ENCODE measurements at regions not wholly inside any gene's neighbourhood (a gene's known extent, or its start where the extent isn't known, plus 50 kb on each side); places are given as distances from the start of the nearest gene placed in this dataset.

- TF ChIP-seq CTCF (conservative IDR thresholded peaks at IDR 0.05; ENCODE audit: low read depth in 2 of 2) = no peak
Observed at GRCh38 chr9:65437724-65438123, 152.7 kb upstream of the FOXD4L5 start (continued).

- ATAC-seq = no peak
- peaks cover 13% of the 10 kb centered on the region for H3K27me3 Mint-ChIP-seq (ENCODE audit: insufficient read depth, low read depth, poor library complexity)
- no peaks in the 10 kb centered on the region for H3K4me1 Mint-ChIP-seq
- H3K27ac ChIP-seq (ENCODE audit: low read depth) = no peak overlapping the region
- H3K79me2 ChIP-seq (replicated peaks; ENCODE audit: insufficient read depth) = no peaks in the 10 kb centered on the region
- peaks cover 62% of the 10 kb centered on the region for H3K36me3 Mint-ChIP-seq (ENCODE audit: low read depth)
- H3F3A ChIP-seq (replicated peaks; ENCODE audit: low read depth) = peaks cover 9% of the 10 kb centered on the region; the same call in 1 of the 2 replicates
- H3K9me3 Mint-ChIP-seq = peaks cover 100% of the 10 kb centered on the region
- H4K20me1 ChIP-seq (replicated peaks; ENCODE audit: insufficient read depth) = no peaks in the 10 kb centered on the region
- H3K4me3 ChIP-seq = no peak overlapping the region
- no peaks in the 10 kb centered on the region for H3K9me2 ChIP-seq (ENCODE audit: insufficient read depth)
- no peak overlapping the region for H3K27ac Mint-ChIP-seq
- no peaks in the 10 kb centered on the region for H3K27me3 ChIP-seq (ENCODE audit: insufficient read depth)
- H3K4me3 Mint-ChIP-seq = no peak overlapping the region
- no peak overlapping the region for H3K4me2 ChIP-seq
- no peak for DNase-seq (ENCODE audit: low spot score)
- H3K4me1 ChIP-seq (ENCODE audit: insufficient read depth) = no peaks in the 10 kb centered on the region
- H2AFZ ChIP-seq = no peak overlapping the region
- no peaks in the 10 kb centered on the region for H3K36me3 ChIP-seq (ENCODE audit: insufficient read depth)
- TF ChIP-seq EZH2 (IDR thresholded peaks at IDR 0.05; ENCODE audit: low read depth, unreplicated experiment) (no peak), NANOG (IDR thresholded peaks at IDR 0.05; ENCODE audit: borderline replicate concordance) (no peak), CTCF (conservative IDR thresholded peaks at IDR 0.05; ENCODE audit: low read depth in 2 of 2) (no peak), REST (IDR thresholded peaks at IDR 0.05; ENCODE audit: unreplicated experiment) (no peak), ETS1 (IDR thresholded peaks at IDR 0.05) (no peak), ZNF462 (CRISPR knock-in tag; IDR thresholded peaks at IDR 0.05) (no peak), ZNF331 (CRISPR knock-in tag; IDR thresholded peaks at IDR 0.05; ENCODE audit: low read depth) (no peak), EZH2phosphoT487 (IDR thresholded peaks at IDR 0.05; ENCODE audit: unreplicated experiment) (no peak), ZNF114 (CRISPR knock-in tag; IDR thresholded peaks at IDR 0.05) (no peak), STAT1 (IDR thresholded peaks at IDR 0.05; ENCODE audit: unreplicated experiment) (no peak), POLR2AphosphoS5 (IDR thresholded peaks at IDR 0.05; ENCODE audit: low read depth) (no peak)
Observed at GRCh38 chr9:65435464-65435863, 150.5 kb upstream of the FOXD4L5 start.

Measured in GM23338 (cell line).